ENCODE measurements at regions not wholly inside any gene's neighbourhood (a gene's known extent, or its start where the extent isn't known, plus 50 kb on each side); places are given as distances from the start of the nearest gene placed in this dataset.

- TF ChIP-seq ZNF560 (tag by site-specific recombination; IDR thresholded peaks at IDR 0.05; ENCODE audit: borderline replicate concordance) = no peak
- no peak for TF ChIP-seq ZNF302 (tag by site-specific recombination; IDR thresholded peaks at IDR 0.05; ENCODE audit: low read depth)
- no peak for TF ChIP-seq CTCF (tag by site-specific recombination; IDR thresholded peaks at IDR 0.05)
- TF ChIP-seq ELK4 (IDR thresholded peaks at IDR 0.05; ENCODE audit: borderline replicate concordance, low read depth, low read length) = no peak
- TF ChIP-seq ZNF624 (tag by site-specific recombination; IDR thresholded peaks at IDR 0.05) = no peak
- no peak for TF ChIP-seq ZNF311 (tag by site-specific recombination; IDR thresholded peaks at IDR 0.05; ENCODE audit: borderline replicate concordance)
- no peak for TF ChIP-seq SALL2 (tag by site-specific recombination; IDR thresholded peaks at IDR 0.05; ENCODE audit: borderline replicate concordance)
- TF ChIP-seq ZSCAN5A (tag by site-specific recombination; IDR thresholded peaks at IDR 0.05) = no peak
- TF ChIP-seq ZNF335 (tag by site-specific recombination; conservative IDR thresholded peaks at IDR 0.05) = no peak
These were observed 417.2 kb downstream of the TRAM1L1 start for GRCh38 chr4:116668190-116668589.
